ENCODE measurements at regions not wholly inside any gene's neighbourhood (a gene's known extent, or its start where the extent isn't known, plus 50 kb on each side); places are given as distances from the start of the nearest gene placed in this dataset.
"Not testable (repeated sequence)": the region's sequence is repeated elsewhere in the genome, so short reads cannot be mapped to it uniquely, and the experiment has no call there.

GRCh38 chr9:101820983-101821382 lies 82.5 kb upstream of the GRIN3A start:
- not testable (repeated sequence) for DNase-seq; H3K27me3 Mint-ChIP-seq (ENCODE audit: low read depth); H3K36me3 Mint-ChIP-seq (ENCODE audit: insufficient read depth in 2 of 2); H3K4me3 Mint-ChIP-seq; ATAC-seq (replicated peaks in 1 of 2); H3K4me1 Mint-ChIP-seq (ENCODE audit: low read depth); H3K27ac Mint-ChIP-seq
- H3K9me3 Mint-ChIP-seq = peaks cover 11 to 14% of the 10 kb centered on the region in 2 donors

DNA sequence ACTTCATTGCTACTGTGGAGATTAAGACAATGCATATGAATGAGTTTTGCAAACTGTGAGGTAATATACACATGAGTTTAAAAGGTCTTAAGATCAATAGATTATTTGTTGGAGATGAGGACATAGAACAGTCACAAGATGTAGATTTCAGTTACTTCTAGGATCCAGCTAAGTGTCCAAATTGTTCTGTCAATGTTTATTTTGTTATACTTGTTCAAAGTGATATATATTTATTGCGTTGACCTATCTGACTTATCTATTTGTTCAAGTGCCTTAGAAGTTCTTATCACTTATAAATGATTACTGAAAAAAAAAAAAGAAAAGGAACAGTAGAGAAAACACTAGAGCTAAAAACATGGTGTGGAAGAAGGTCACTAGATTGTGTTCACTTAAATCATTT lies 75.6 kb upstream of the GRIN3A start:
- peaks cover 0 to 3% of the 10 kb centered on the region in 2 donors for H3K36me3 Mint-ChIP-seq (ENCODE audit: insufficient read depth in 2 of 2)
- H3K4me1 Mint-ChIP-seq (ENCODE audit: low read depth) = no peaks in the 10 kb centered on the region
- H3K27ac Mint-ChIP-seq = no peak overlapping the region
- H3K4me3 Mint-ChIP-seq = no peak overlapping the region
- ATAC-seq (replicated peaks in 1 of 2) (no peak), DNase-seq (no peak)
- H3K27me3 Mint-ChIP-seq (ENCODE audit: low read depth) = no peaks in the 10 kb centered on the region
- H3K9me3 Mint-ChIP-seq = peaks cover 8 to 10% of the 10 kb centered on the region in 2 donors

DNA sequence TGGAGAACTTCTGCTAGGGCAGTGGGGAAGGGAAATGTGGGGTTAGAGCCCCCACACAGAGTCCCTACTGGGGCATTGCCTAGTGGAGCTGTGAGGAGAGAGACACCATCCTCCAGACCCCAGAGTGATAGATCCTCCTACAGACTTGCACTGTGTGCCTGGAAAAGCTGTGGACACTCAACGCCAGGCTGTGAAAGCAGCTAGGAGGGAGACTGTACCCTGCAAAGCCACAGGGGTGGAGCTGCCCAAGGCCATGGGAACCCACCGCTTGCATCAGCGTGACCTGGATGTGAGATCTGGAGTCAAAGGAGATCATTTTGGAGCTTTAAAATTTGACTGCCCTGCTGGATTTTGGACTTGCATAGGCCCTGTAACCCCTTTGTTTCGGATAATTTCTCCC lies 69.4 kb upstream of the GRIN3A start:
- not testable (repeated sequence) for H3K9me3 Mint-ChIP-seq; H3K4me1 Mint-ChIP-seq (ENCODE audit: low read depth); H3K27ac Mint-ChIP-seq; DNase-seq; ATAC-seq (replicated peaks in 1 of 2); H3K27me3 Mint-ChIP-seq (ENCODE audit: low read depth); H3K4me3 Mint-ChIP-seq; H3K36me3 Mint-ChIP-seq (ENCODE audit: insufficient read depth in 2 of 2)

DNA sequence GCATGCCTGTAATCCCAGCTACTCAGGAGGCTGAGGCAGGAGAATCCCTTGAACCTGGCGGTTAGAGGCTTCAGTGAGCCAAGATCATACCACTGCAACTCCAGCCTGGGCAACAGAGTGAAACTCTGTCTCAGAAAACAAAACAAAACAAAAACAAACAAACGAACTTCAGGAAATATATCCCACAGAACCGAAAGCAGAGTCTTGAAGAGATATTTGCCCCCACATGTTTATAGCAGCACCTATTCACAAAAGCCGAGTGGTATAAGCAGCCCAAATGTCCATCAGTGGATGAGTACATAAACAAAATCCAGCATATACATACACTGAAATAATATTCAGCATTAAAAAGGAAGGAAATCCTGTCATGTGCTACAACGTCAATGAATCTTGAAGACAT lies 57.6 kb upstream of the GRIN3A start:
- Mint-ChIP-seq H3K36me3 (ENCODE audit: insufficient read depth in 2 of 2) (no peaks in the 10 kb centered on the region), H3K4me3 (no peak overlapping the region), H3K27ac (no peak overlapping the region), H3K27me3 (ENCODE audit: low read depth) (no peaks in the 10 kb centered on the region), H3K9me3 (no peaks in the 10 kb centered on the region), H3K4me1 (ENCODE audit: low read depth) (no peaks in the 10 kb centered on the region)
- ATAC-seq (replicated peaks in 1 of 2) (no peak), DNase-seq (no peak)

DNA sequence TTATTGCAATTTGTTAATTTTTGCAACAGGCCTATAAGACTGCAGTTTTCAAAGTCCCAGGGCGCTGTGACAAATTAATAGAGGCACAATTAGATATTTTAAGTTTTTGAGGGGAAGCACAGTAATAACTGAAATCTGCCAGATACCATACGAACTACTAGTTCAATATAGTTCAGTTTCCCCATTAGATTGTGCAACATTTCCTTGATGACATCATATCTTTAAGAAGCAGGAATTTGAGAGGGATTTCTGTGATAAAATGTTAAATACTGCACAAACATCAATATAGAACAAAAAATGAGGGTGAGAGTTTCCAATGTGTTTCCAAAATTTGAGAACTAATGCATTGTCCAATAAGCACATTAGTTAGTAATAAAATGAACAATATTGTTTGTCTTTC lies 56.7 kb upstream of the GRIN3A start:
- no peaks in the 10 kb centered on the region for H3K36me3 Mint-ChIP-seq (ENCODE audit: insufficient read depth in 2 of 2)
- no peak for ATAC-seq (replicated peaks in 1 of 2)
- H3K27me3 Mint-ChIP-seq (ENCODE audit: low read depth) = no peaks in the 10 kb centered on the region

GRCh38 chr9:101792475-101792874 lies 54.0 kb upstream of the GRIN3A start:
- Mint-ChIP-seq H3K36me3 (ENCODE audit: insufficient read depth in 2 of 2) (no peaks in the 10 kb centered on the region), H3K27me3 (ENCODE audit: low read depth) (no peaks in the 10 kb centered on the region), H3K4me1 (ENCODE audit: low read depth) (no peaks in the 10 kb centered on the region), H3K4me3 (no peak overlapping the region), H3K9me3 (no peaks in the 10 kb centered on the region), H3K27ac (no peak overlapping the region)
- DNase-seq (no peak), ATAC-seq (replicated peaks in 1 of 2) (no peak)

More for the DNA sequence above, 56.7 kb upstream of the GRIN3A start:
- H3K4me1 Mint-ChIP-seq (ENCODE audit: low read depth) = no peaks in the 10 kb centered on the region
- no peak overlapping the region for H3K4me3 Mint-ChIP-seq
- DNase-seq = no peak
- H3K27ac Mint-ChIP-seq = no peak overlapping the region
- no peaks in the 10 kb centered on the region for H3K9me3 Mint-ChIP-seq

GRCh38 chr9:101791938-101792337 lies 53.5 kb upstream of the GRIN3A start:
- Mint-ChIP-seq H3K9me3 (no peaks in the 10 kb centered on the region), H3K4me1 (ENCODE audit: low read depth) (no peaks in the 10 kb centered on the region), H3K36me3 (ENCODE audit: insufficient read depth in 2 of 2) (no peaks in the 10 kb centered on the region), H3K27me3 (ENCODE audit: low read depth) (no peaks in the 10 kb centered on the region), H3K27ac (no peak overlapping the region), H3K4me3 (no peak overlapping the region)
- ATAC-seq (replicated peaks in 1 of 2) (peak in 1 of 2 donors; percentile 25), DNase-seq (peak; percentile 5 to 18)

- H3K27ac Mint-ChIP-seq = no peak overlapping the region
- H3K27me3 Mint-ChIP-seq (ENCODE audit: low read depth) = no peaks in the 10 kb centered on the region
Measured at GRCh38 chr9:101791533-101791932, 53.1 kb upstream of the GRIN3A start.

More at GRCh38 chr9:101791533-101791932, 53.1 kb upstream of the GRIN3A start:
- DNase-seq (no peak), ATAC-seq (replicated peaks in 1 of 2) (no peak)
- H3K36me3 Mint-ChIP-seq (ENCODE audit: insufficient read depth in 2 of 2) = no peaks in the 10 kb centered on the region
- H3K9me3 Mint-ChIP-seq = no peaks in the 10 kb centered on the region
- no peak overlapping the region for H3K4me3 Mint-ChIP-seq
- no peaks in the 10 kb centered on the region for H3K4me1 Mint-ChIP-seq (ENCODE audit: low read depth)

All from activated T-cell treated with anti-CD3 and anti-CD28 coated beads, Interleukin-2, amount 50 U/mL, for 72 hours (primary cell).